ENCODE measurements at regions not wholly inside any gene's neighbourhood (a gene's known extent, or its start where the extent isn't known, plus 50 kb on each side); places are given as distances from the start of the nearest gene placed in this dataset.

DNA sequence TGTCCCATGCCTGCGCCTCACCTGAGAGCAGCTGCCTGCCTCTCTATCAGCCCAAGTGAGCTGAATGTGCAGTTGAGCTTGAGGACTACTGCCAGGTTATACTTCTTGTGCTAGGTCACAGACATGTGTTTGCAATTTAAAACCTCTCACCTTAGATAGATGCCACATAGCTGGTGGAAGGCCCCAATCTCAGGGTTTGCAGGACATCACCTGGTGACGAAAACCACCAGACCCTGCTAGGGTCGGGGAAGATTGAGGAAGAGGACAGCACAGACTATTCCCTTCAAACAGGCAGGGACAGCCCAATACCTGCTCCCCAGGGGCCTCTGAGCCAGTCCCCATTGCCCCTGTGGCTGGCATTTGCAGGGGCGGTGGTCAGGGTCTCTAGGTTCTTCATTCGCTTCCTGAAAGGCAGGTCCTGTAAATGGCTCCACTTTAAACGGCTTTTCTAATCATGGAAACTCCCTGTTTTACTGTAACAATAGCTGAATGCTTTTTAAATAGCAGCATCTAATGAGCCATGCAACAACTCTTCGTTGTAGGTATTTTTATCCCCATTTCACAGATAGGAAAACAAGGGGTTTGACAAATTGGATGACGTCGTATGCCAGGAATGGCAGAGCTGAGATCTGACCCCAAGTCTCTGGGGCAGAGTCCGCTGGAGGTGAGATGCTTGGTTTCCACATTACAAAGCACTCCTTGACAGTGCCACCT, 80.1 kb downstream of the EMX2 start:
- TF ChIP-seq, protein P1, sequence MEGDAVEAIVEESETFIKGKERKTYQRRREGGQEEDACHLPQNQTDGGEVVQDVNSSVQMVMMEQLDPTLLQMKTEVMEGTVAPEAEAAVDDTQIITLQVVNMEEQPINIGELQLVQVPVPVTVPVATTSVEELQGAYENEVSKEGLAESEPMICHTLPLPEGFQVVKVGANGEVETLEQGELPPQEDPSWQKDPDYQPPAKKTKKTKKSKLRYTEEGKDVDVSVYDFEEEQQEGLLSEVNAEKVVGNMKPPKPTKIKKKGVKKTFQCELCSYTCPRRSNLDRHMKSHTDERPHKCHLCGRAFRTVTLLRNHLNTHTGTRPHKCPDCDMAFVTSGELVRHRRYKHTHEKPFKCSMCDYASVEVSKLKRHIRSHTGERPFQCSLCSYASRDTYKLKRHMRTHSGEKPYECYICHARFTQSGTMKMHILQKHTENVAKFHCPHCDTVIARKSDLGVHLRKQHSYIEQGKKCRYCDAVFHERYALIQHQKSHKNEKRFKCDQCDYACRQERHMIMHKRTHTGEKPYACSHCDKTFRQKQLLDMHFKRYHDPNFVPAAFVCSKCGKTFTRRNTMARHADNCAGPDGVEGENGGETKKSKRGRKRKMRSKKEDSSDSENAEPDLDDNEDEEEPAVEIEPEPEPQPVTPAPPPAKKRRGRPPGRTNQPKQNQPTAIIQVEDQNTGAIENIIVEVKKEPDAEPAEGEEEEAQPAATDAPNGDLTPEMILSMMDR (conservative IDR thresholded peaks at IDR 0.05; ENCODE audit: low read length): no peak
- TF ChIP-seq EZH2phosphoT487 (IDR thresholded peaks at IDR 0.05; ENCODE audit: borderline replicate concordance, low read depth, low read length): no peak
